HG03571 (cell line): ENCODE measurements at regions not wholly inside any gene's neighbourhood (a gene's known extent, or its start where the extent isn't known, plus 50 kb on each side); places are given as distances from the start of the nearest gene placed in this dataset.
"Not testable (repeated sequence)": the region's sequence is repeated elsewhere in the genome, so short reads cannot be mapped to it uniquely, and the experiment has no call there.

ENCODE experiments used
- ATAC-seq: cut with Tn5 transposase; IDR thresholded peaks from one replicate; pipeline ENCODE4 v1.9.1; 2021; ENCODE audit not compliant: unreplicated experiment

GRCh38 chr6:133099573-133099972, 141.6 kb upstream of the EYA4 start:
- ATAC-seq: no peak

GRCh38 chr6:133100865-133101264, 140.3 kb upstream of the EYA4 start:
- ATAC-seq: no peak

- ATAC-seq: no peak
Observed at GRCh38 chr6:133101790-133102189, 139.4 kb upstream of the EYA4 start.

- no peak for ATAC-seq
Observed at GRCh38 chr6:133106934-133107333, 134.2 kb upstream of the EYA4 start.

GRCh38 chr6:133108419-133108818, 132.7 kb upstream of the EYA4 start:
- no peak for ATAC-seq

- no peak for ATAC-seq
Observed at GRCh38 chr6:133114973-133115372, 126.2 kb upstream of the EYA4 start.

- no peak for ATAC-seq
Observed at GRCh38 chr6:133115946-133116345, 125.2 kb upstream of the EYA4 start.

- no peak for ATAC-seq
Observed at GRCh38 chr6:133128191-133128590, 113.0 kb upstream of the EYA4 start.

GRCh38 chr6:133129556-133129955, 111.6 kb upstream of the EYA4 start:
- no peak for ATAC-seq

- ATAC-seq: no peak
Observed at GRCh38 chr6:133130863-133131262, 110.3 kb upstream of the EYA4 start.

GRCh38 chr6:133131621-133132465, 109.3 kb upstream of the EYA4 start:
- ATAC-seq: no peak

GRCh38 chr6:133132466-133132971, 108.6 kb upstream of the EYA4 start:
- ATAC-seq: no peak

- ATAC-seq: no peak
Observed at GRCh38 chr6:133136177-133136880, 104.8 kb upstream of the EYA4 start.

GRCh38 chr6:133147470-133148184, 93.5 kb upstream of the EYA4 start:
- ATAC-seq: not testable (repeated sequence)

GRCh38 chr6:133156689-133157088, 84.5 kb upstream of the EYA4 start:
- no peak for ATAC-seq

GRCh38 chr6:133157995-133158394, 83.2 kb upstream of the EYA4 start:
- ATAC-seq: no peak

GRCh38 chr6:133159255-133159795, 81.8 kb upstream of the EYA4 start:
- ATAC-seq: no peak

- no peak for ATAC-seq
Observed at GRCh38 chr6:133160536-133160935, 80.6 kb upstream of the EYA4 start.

- no peak for ATAC-seq
Observed at GRCh38 chr6:133165235-133165634, 75.9 kb upstream of the EYA4 start.

GRCh38 chr6:133166766-133167165, 74.4 kb upstream of the EYA4 start:
- ATAC-seq: no peak

- no peak for ATAC-seq
Observed at GRCh38 chr6:133169901-133170300, 71.3 kb upstream of the EYA4 start.
